ENCODE measurements at regions not wholly inside any gene's neighbourhood (a gene's known extent, or its start where the extent isn't known, plus 50 kb on each side); places are given as distances from the start of the nearest gene placed in this dataset.

DNA sequence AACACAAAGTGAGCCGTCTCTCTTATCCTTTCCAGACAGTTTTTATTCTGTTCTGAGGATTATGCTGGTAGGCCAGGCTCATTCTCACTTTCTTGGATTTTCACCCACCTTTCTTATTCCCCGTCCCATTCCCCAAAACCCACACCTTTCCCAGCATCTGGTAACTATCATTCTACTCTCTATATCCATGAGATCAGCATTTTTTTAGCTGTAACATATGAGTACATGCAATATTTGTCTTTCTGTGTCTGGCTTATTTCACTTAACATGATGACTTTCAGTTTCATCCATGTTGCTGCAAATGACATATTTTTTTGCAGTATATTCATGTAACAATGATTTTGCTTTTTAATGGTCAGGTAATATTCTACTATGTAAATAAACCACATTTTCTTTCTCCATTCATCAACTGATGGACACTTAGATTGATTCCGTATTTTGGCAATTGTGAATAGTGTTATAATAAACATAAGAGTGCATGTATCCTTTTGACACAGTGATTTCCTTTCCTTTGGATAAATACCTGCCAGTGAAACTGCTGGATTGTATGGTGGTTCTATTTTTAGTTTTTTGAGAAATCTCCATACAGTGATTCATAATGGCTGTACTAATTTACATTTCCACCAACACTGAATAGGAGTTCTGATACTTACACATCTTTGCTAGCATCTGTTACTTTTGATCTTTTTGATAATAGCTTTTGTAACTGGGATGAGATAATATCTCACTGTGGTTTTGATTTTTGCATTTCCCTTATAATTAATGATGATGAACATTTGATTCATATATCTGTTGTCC lies 289.3 kb downstream of the RPRM start:
- DNase-seq: no peak

DNA sequence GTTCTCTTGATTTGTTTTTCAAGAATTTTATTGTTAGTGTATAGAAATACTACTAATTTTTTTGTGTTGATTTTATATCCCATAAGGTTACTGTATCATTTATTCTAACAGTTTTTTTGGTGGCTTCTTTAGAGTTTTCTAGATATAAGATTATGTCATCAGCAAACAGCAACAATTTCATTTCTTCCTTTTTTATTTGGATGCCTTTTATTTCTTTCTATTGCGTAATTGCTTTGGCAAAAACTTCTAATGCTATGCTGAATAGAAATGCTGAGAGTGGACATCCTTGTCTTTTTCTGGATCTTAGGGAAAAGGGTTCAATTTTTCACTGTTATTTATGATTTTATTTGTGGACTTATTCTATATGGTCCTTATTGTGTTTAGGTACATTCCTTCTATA lies 298.8 kb downstream of the RPRM start:
- DNase-seq: no peak

DNA sequence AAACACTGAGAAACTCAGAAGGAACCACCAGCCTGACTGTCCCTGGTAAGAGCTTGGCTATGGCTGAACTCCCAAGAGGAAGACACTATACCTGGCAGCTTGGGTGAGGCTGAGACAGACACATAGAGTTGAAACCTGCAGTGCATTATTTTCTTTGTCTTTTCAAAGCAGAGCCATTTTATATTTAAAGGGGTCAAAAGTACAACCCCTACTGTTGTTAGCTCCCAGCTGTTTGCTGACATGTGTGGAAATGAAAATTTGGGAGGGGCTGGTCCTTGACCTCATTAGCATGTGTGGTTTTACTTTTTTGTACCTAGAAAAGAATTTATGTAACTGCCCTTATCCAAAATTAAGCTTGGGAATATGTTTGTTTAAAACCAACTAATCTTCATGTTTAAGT lies 309.0 kb downstream of the RPRM start:
- DNase-seq: no peak

DNA sequence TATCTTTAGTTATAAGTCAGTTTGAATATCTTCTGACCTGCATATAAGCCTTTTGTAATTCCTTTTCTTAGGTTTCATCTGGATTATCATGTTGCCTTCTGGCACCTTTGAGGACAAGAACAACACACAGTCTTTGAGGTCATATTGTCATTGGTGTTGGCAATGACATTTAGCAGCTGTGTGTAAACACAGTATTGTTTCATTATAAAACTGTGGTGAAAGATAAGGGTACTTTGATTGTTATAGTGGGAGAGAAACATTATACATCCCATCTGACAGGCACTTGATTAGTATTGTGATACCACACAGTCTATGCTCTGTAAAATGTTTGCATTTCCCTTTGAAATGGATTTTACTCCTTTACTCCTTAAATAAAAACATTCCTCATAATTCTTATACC lies 313.5 kb downstream of the RPRM start:
- no peak for DNase-seq

DNA sequence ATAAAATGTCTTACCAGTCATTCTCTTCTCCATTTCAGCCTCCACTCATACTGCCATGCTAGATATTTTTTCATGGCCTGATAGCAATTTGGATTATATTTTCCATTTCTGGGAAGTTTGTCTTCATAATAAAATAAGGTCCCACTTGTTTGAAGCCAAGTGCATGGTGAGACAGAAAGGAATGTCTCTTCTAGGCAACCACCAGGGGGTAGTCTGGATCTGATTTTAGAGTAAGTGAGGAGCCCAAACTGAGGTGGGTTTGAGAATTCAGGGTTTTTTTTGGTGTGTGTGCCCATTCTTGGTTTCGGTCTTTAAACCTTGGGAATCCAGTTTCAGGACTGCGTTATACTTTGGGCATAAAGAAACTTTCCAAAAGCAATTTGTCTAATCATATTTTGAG lies 315.5 kb downstream of the RPRM start:
- no peak for DNase-seq

DNA sequence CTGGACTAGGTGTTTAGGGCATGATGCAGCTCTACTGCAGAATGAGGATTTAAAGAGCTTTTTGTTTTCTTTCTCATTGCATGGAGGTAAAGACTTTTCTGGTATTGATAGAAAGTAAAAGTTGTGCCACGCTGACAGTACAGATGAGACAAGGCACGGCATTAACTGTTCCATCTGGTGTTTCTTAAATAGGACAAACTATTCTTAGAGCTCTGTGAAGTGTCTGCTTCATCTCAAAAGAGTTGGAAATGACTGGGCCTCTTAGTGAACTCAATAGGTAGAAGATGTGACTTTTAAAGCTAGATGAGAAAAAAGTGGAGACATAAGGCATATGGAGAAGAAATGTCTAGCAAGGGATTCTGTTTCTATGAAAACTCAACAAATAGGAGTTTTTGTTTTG lies 321.8 kb downstream of the RPRM start:
- no peak for DNase-seq

DNA sequence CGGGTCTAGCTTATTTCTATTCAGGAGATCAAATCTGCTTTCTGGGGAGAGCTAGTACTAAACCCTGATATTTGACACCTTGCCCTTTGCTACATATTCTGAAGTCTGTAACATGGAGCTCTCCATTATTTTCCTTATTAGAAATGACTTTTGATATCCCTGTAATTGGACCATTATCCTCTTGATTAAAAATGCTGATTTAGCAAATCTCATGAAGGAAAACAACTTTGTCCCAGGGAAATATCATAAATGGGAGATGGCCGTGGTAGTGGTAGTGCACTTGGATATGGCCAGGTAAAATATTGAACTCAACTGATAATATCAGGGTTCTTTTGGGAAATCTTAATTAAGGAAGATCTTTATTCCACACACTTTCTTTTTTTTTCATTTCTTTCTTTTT lies 326.5 kb downstream of the RPRM start:
- no peak for DNase-seq

DNA sequence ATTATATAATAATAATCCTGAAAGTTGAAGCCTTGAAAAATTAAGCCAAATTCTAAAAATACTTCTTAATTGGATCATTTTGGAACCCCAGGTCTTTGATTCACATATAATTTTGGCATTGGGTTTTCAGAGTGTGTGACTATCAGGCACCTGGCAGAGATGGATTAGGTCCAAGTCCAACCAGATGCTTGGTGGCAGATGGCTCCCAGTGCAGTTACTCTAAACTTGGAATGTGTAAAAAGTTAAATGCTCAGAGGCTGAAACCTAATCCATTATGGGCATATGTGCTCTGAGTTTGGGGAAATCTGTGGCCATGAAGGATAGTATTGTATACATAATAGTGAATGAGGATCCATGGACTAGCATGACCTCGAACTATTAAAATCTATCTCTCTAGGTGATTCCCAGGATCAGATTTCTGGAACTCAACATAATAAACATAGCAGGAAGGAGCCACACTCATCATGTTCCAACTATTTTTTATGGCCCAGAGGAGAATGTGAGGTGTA lies 333.0 kb downstream of the RPRM start:
- DNase-seq: no peak

DNA sequence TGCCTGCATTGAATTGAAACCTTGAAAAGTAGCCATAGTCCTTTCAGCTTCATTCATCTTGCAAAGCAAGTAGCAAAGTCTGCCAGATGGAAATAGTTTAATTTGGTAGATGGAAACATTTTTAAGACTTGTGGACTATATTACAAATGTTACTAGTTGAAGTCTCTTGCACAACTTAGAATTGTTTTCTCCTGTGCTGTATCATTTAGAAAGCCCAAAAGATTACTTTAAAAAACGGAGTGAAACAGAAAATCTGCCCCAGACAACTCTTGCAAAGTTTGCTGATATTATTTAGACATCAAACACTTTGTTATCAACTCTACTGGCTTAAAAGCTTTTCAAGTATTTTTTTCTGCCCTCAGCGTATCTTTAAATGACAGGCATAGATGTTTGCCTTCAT lies 335.0 kb downstream of the RPRM start:
- no peak for DNase-seq

DNA sequence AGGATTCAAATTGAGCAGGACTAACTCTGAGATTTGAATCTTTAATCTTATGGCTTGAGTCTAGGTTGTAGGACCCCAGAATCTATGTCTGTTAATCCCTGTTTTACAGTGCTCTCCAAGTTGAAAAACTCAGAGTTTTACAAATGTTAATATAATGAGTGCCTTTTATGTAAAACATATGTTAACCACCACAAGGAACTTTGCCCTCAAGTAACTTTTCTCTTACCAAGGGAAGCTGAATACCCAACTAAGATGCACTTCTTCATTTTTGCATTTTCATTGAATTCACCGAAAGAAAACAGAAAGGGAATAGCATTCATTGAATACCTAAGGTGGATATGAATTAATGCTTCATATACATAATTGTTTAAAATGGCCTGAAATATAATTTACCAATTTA lies 338.1 kb downstream of the RPRM start:
- DNase-seq: no peak

DNA sequence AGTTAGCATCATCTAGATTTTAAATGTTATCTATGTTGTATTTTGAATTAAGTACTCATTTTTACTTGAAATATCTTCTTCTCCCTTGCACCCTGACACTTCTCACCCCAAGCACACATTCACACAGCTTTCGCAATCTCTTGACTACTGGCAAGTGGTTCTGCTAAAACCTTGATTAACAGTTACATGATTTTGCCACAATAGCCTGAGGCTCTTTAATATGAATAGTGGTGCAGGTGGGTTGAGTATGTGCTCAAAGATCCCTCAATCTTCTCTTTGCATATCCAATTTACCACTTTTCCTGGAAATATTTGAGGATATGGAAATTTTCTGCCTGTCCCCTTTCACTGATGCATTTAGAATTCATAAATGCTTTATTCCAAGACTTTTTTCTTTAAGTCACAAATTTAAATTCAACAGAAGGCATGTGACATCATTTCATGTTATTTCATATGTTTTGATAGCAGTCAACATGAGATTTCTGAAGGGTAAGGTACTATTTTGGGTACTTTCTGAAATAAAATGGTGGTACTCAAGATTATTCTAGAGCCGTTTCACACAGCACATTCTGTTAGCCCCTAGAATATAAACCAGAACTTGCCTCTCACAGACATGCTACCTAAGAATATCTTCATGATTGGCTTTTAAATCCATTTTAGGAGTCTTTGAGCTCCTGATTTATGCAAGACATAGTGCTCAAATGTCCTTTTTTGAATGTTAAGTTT lies 339.7 kb downstream of the RPRM start:
- DNase-seq: no peak

DNA sequence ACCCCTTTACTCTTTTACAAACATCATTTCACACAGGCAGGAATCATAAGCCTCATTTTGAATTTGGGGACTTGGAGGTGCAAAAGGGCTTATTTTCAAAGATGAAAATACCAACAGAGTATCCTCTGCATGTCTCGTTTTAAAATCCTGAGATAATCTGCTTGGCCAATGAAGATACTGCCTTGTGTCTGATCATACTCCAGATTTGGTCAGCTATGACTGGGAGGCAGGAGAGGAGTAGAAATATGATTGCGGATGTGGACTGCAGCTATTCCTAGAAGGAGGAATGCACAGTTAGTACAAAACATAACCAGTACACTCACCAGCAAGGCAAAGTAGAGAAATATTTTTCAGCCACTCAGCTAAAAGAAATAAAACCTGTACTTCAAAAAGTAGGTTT lies 342.3 kb downstream of the RPRM start:
- DNase-seq: no peak

DNA sequence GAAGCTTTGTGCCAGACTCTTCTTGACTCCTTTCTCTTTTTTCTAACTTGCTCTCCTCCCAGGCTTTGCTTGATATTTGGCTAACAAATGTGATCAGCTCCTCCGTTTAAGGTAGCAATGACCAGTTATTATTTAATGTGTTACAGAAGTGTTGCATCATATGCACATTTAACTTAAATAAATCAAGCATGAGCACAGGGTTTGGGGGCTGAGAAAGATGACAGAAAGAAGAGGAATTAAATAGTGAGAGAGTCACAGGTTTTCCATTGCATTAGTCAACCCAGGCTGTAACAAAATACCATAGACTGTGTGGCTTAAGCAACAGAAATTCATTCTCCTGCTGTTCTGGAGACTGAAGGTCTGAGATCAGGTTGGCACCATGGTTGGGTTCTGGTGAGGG lies 343.8 kb downstream of the RPRM start:
- no peak for DNase-seq

DNA sequence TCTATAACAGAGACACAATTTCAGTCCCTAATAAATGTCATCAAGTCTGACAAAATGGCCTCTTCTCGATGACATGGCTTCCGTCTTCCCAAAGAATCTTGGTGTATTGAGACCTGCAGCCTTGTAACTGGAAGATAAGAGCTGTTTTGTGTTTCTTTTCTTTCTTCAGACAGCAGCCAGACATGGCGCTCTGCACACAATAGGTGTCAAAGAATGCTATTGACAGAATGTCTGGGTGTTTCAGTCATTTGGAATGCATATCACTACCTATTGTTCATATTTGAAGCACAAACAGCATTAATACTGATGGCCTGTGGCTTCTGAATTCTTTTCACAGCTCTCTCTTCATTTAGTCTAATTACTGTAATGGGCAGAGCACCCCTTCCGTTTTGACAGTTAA lies 344.8 kb downstream of the RPRM start:
- no peak for DNase-seq

DNA sequence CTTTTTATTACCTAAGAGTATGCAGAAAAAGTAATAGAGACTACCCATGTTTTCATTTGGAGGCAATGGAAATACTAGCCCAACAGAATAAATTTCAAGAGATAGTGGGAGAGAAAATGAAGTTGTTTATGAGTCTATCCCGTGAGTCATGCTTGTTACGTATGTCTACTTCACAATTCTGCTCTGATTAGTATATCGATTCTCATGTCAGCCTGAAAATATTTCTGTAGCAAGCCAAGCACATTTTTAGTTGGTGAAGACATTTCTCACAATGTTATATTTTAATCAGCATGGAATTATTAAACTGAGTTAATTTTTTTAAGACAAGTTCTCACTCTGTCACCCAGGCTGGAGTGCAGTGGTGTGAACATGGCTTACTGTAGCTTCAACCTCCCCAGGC lies 346.1 kb downstream of the RPRM start:
- DNase-seq: no peak

DNA sequence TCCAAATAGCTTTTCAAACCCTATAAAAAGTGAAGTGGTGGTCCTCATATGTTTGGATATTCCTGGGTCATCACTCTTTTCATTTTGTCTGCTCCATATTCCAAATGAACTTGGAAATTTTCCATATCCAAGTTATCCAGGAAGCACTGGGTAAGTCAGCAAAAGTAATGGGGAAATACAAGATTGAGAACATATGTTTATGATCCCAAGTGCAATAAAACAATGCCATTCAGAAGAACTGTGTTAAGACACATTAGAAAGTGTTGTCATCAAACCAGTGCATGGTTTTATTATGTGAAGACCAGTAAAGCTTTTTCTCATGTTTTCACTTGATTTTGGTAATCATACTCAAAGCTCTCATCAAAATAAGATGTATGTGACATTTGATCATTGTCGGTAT lies 363.4 kb downstream of the RPRM start:
- DNase-seq: no peak

DNA sequence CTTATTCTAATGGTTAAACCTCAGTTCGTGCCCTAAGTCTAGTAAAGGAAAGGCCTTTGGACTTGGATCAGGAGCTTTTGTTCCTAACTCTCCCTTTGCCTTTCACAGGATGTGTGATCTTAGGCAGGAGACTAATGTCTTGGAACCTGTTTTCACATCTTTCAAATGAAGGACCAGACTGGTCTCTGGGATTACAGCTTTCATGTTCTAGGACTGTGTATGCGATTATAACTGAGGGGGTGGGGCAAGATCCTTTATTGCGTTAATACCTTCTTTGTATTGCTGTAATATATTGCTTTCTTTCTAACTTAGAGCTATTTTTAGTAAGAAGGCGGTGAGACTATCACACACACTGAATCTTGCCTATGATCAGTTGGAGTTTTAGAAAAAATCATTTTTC lies 368.1 kb downstream of the RPRM start:
- no peak for DNase-seq

DNA sequence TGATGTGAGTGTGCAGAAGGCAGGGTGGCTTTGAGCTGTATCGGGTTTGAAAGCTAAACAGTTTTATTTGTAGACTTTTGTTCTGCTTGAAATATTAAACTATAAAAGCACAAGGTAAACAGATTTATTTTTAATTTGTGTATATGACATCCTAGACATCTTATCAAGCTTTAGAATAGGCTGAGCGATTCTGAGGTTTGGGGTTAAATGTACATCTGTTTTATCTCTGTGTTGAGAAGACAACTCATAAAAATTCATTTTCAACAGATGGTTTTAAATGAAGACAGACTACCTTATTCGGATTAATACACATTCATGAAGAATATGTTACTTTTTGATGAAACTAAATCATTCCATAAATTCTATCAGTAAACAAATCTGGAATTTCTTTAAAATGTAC lies 368.8 kb downstream of the RPRM start:
- DNase-seq: no peak

DNA sequence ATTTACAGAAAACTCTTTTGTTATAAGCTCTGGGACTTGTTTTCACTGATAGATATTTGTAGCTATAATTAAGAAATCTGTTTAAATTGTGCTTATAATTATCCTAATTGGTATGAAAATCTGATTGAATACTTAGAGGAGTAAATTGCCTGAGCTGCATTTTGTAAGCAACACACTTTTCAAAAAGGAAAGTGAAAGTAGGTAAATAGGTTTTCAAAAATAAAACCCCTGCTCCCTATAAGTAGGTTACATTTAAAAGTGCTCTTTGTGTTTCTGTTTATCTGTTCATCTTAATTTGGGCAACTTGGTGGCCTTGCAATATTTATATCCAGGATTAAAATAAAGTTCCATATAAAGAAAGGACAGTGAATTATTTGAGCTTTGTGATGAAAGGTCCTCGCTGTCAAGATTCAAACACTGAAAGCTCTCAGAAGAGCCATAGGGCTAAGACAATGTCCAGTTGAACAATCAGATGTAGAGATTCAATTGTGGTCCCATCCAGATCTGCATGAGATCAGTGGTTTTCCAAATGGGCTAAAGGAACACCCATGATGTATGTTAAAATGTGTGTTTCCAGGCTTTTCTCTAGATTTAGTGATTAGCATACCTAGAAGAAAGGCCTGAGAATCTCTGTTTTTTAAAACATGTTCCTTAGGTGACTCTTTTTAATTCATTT lies 371.6 kb downstream of the RPRM start:
- no peak for DNase-seq

DNA sequence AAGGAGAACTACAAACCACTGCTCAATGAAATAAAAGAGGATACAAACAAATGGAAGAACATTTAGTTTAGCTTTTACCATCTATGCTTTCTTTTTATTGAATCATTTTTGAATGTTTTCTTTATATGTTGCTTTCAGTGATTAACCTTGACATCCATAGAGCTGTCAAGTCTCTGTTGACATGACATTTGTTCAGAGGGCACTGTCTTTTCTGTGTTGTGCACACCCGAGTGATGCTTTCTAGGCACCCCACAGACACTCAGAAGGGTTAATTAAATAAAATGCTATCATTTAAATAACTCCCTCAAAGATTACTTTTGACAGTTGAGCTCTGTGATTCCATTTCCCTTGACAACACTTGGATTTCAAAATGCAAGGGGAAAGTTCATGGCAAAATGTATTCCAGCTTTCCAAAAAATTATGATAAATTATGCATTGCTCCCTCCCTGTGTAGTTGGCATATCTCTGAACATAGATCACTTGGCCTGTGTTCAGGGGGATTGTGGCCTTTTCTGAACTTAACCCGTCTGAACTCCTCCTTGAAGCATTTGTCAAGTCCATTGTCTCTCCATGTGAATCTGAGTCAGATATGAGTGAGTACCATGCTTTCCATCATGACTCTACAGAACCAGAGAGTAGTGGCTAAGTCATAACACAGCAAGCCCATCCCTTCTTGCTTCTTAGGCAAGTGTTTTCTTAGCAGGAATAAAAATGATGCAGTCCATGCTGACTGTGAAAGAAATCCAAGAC lies 372.6 kb downstream of the RPRM start:
- DNase-seq: no peak

DNA sequence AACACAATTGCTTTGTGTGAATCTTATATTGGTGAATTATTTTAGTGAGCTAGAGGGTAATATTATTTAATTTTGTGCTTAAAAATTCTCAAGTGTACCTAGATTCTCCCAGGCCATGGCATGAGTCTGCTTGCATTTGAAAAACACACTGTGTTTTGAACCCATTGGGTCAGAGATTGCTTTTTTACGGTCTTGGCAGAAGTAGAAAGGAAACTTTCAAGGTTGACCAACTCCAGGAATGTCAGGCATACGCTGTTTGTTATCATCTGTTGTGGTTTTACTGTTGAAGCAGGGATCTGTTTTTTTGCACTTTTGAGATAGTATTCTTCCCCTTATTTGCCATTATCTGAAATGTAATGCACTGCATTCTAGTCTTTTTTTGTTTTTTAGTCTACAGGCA lies 377.4 kb downstream of the RPRM start:
- no peak for DNase-seq

DNA sequence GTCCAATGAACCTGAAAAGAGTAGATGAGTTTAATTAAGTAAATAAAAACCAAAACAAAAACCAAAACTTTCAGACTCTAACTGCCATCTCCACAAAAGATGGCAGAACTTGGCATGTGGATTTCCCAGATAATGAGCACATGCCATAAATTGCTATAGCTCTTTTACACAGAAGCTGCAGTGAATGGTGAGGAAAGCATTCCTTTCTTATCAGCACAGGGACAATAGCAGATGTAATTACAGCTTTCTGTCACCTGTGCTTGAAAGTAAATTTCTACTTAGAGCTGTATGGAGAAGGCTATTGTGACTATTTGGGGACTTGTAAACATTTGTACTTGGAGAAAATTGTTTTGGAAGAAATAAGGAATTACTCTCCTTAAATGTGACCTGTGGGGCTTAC lies 378.4 kb downstream of the RPRM start:
- DNase-seq: no peak

DNA sequence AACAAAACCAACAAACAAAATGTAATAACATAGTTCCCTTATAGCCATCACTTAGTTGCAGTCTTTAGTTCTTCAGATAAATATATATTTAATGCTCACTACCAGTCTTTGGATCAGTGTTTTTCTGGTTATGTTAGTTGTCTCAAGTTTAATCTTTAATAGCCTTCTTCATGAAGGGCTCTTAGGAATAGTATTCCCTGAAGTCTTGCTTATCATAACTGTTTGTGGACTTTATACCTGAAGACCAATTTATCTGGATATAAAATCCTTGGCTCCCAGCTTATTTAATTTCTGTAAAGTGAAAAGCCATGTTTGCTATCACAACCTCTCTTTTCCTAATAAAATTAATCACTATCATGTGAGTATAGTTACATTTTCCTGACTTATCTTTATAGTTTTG lies 379.7 kb downstream of the ARL6IP6 start:
- DNase-seq: no peak
